GM10266 (cell line): ENCODE measurements at regions not wholly inside any gene's neighbourhood (a gene's known extent, or its start where the extent isn't known, plus 50 kb on each side); places are given as distances from the start of the nearest gene placed in this dataset.

ENCODE experiments used
- DNase-seq: peaks from one replicate; pipeline ENCODE4 v3.0.0; 2012; ENCODE audit errors: extremely low spot score
- TF ChIP-seq, protein P1 (sequence below): IDR thresholded peaks from 2 replicates; pipeline ENCODE4 v1.5.1; 2012; ENCODE audit warnings: mild to moderate bottlenecking, low read depth; ENCODE audit not compliant: control insufficient read depth, insufficient read depth; ENCODE audit errors: missing control alignments

DNA sequence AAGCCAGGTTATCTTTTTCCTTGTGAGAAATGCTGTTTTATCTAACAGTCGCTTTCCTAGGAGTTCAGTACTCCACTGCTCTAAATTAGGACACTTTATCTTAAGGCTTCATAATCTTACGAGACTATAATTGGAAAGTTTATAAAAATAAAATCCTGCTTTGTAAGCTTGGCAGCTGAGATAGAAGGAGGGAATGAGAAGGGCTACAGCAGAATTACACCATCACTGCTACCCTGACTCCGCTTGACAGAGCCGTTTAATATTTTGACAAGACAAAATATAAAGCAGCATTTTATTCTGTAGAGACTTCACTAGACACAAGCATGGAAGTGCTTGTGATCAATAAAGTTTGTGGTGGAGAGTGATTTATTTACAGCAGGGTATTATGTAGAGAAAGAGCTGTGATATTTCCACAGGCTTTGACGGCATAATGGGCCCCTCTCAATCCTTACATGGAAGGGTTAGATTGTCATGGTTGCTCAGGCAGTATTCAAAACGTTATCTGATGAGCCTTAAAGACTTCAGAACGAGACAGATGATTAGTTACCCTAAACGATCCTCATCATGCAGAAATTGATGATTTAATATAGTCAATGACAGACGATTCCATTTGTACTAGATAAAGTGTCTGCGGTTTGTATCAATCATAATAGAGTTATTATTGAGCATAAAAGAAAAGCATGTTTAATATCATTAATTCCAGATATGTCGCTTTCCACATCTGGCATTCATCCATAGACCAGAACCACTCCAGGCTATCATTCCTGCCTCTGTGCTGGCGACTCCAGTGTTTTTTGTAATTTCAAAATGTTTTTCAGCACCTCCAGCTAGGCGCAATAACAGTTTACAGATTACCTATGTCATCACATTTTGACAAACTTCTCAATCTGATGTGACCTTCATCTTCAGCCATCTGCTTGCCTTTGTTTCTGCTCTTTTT lies 242.2 kb downstream of the FIGN start:
- no peak for DNase-seq
- TF ChIP-seq, protein P1, sequence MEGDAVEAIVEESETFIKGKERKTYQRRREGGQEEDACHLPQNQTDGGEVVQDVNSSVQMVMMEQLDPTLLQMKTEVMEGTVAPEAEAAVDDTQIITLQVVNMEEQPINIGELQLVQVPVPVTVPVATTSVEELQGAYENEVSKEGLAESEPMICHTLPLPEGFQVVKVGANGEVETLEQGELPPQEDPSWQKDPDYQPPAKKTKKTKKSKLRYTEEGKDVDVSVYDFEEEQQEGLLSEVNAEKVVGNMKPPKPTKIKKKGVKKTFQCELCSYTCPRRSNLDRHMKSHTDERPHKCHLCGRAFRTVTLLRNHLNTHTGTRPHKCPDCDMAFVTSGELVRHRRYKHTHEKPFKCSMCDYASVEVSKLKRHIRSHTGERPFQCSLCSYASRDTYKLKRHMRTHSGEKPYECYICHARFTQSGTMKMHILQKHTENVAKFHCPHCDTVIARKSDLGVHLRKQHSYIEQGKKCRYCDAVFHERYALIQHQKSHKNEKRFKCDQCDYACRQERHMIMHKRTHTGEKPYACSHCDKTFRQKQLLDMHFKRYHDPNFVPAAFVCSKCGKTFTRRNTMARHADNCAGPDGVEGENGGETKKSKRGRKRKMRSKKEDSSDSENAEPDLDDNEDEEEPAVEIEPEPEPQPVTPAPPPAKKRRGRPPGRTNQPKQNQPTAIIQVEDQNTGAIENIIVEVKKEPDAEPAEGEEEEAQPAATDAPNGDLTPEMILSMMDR, result no peak

DNA sequence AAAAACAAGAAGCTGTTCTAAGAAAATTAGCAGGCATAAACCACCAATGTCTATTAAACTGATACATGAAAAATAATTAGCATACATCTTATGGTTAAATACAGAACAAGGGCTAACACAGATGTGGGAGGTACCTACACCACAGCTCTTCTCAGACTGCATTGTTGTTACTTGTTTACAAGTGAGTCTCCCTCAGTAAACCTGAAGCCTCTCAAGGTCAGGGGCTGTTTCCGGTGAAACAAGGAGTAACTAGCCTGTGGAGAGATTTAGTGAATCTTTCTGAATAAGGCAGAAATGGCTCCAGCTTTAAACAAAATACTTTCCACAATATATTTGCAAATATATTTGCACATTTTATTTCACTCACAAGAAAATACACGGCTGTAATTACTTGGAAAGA lies 244.0 kb downstream of the FIGN start:
- TF ChIP-seq, protein P1, result no peak

DNA sequence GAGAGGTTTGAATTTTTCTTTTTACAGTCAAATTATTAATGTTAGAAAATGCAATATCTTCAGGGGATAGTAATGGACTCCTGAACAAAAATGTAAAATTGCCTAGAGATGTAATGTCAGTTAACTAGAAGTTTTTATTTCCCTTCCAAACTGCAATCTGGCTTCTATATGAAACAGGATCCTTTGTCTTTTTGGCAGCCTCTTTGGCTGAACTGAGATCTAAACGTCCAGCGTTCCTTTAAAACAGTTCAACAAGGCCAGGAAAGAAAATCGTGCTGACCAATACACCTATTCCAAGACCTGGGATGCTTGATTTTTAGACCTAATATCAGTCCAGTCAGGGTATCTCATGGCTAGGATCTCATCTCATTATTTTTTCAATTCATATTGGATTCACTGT lies 245.5 kb downstream of the FIGN start:
- no peak for DNase-seq
- TF ChIP-seq, protein P1, result no peak

More for the DNA sequence above, 244.0 kb downstream of the FIGN start:
- DNase-seq, result no peak

DNA sequence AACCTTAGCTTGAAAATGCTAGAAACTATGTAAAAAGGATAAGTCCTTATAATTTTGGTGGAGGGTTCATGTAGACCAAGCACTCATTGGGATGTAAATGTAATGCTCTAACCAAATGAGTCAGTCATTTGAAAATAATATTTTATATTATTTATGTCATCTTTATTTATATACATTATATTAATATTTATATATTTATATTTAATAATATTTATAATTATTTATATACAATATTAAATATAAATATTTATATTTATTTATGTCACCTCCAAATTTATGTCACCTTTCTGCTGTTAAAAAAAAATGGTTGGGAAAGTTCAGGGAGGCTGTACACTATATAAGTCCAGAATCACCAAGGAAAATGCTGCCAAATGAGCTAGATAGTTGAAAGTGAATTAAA lies 254.3 kb downstream of the FIGN start:
- no peak for DNase-seq
- TF ChIP-seq, protein P1, result no peak

GRCh38 chr2:163479599-163479998 lies 256.2 kb downstream of the FIGN start:
- TF ChIP-seq, protein P1, result no peak

DNA sequence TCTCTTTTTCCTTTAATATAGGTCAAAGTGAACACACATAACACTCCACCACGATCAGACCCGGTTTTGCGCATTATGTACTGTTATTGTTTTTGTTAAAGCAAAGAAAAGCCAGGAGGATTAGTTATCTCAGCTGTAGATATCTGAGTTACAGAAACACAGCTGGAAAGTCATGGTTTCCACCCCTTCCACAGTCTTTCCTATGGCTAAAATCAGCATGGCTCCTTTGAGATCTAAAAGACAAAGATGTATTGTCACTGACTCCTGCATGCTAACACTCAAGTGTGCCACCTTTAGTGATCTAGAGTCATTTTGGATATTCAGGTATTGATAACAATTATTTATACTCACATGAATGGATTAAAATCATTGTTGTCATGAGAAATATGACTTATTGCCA lies 260.0 kb downstream of the FIGN start:
- no peak for DNase-seq
- TF ChIP-seq, protein P1, result no peak

More at GRCh38 chr2:163479599-163479998, 256.2 kb downstream of the FIGN start:
- DNase-seq, result no peak

GRCh38 chr2:163474889-163475288 lies 260.9 kb downstream of the FIGN start:
- TF ChIP-seq, protein P1, result no peak
- no peak for DNase-seq
